ENCODE measurements at regions not wholly inside any gene's neighbourhood (a gene's known extent, or its start where the extent isn't known, plus 50 kb on each side); places are given as distances from the start of the nearest gene placed in this dataset.
"Not testable (repeated sequence)": the region's sequence is repeated elsewhere in the genome, so short reads cannot be mapped to it uniquely, and the experiment has no call there.

GRCh38 chr6:109255087-109255486 is 127.2 kb downstream of the CD164 start:
- no peak for DNase-seq (ENCODE audit: low spot score)

GRCh38 chr6:109253366-109253765 is 128.9 kb downstream of the CD164 start:
- DNase-seq (ENCODE audit: low spot score), result no peak

GRCh38 chr6:109252261-109253041 is 129.8 kb downstream of the CD164 start:
- DNase-seq (ENCODE audit: low spot score), result no peak

- peak; percentile 11 for DNase-seq (ENCODE audit: low spot score)
Observed at GRCh38 chr6:109251839-109252238, 130.4 kb downstream of the CD164 start.

- DNase-seq (ENCODE audit: low spot score), result not testable (repeated sequence)
Observed at GRCh38 chr6:109250544-109251156, 131.6 kb downstream of the CD164 start.

DNA sequence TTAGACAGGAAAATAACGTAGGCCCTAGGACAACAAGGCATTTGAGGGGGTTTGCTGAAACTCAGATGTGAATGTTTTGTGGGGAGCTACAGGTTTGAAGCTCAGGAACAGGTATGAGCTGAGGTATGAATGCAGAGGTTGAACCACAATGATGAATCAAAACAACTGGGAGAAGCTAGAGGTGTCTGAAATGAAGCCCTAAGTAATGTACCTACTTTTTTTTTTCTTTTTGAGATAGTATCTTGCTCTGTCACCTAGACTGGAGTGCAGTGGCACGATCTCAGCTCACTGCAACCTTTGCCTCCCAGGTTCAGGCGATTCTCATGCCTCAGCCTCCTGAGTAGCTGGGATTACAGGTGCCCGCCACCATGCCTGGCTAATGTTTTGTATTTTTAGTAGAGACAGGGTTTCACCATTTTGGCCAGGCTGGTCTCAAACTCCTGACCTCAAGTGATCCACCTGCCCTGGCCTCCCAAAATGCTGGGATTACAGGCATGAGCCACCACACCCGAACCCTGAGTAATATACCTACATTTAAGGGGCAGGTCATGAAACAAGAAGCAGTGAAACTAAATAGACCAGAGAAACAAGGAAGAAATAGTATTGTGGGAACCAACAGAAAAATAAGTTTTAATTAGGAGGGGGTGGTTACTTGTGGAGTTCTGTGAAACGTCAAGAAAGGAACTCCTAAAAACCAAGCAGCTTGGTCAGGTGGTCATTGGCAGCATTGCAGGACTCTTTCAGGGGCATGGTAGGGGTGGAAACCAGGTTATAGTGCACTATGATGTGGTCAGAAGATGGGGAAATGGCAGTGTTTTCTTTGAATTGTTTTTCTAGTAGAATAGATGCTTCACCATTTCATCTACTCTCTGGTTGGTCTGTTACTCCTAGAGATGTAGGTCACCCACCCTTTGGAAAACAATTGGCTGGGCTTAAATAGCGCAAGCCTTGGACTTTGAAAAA is 138.1 kb downstream of the CD164 start:
- DNase-seq (ENCODE audit: low spot score), result no peak

- DNase-seq (ENCODE audit: low spot score), result no peak
Observed at GRCh38 chr6:109242925-109243324, 139.3 kb downstream of the CD164 start.

DNA sequence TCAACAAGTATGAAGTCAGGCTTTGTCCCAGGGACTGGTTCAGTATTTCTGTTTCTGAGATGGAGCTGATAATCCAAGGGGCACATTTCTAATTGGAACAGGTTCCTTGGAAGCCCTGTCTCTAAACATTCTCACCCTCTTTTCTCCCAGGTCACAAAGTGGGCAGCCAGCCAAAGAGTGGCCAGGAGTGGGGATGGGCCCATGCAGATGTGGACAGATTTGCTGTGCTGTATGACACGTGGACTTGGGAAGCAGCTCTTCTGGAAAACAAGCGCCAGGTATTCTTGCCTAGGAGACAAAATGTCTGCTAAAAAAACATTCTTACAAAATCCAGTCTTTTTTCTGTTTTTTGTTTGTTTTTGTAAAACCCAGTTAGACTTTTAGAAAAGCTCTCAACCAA is 140.2 kb downstream of the CD164 start:
- DNase-seq (ENCODE audit: low spot score), result no peak

GRCh38 chr6:109241199-109241598 is 141.1 kb downstream of the CD164 start:
- DNase-seq (ENCODE audit: low spot score), result no peak

- no peak for DNase-seq (ENCODE audit: low spot score)
Observed at GRCh38 chr6:109240370-109241084, 141.7 kb downstream of the CD164 start.

GRCh38 chr6:109239651-109240321 is 142.5 kb downstream of the CD164 start:
- no peak for DNase-seq (ENCODE audit: low spot score)

DNA sequence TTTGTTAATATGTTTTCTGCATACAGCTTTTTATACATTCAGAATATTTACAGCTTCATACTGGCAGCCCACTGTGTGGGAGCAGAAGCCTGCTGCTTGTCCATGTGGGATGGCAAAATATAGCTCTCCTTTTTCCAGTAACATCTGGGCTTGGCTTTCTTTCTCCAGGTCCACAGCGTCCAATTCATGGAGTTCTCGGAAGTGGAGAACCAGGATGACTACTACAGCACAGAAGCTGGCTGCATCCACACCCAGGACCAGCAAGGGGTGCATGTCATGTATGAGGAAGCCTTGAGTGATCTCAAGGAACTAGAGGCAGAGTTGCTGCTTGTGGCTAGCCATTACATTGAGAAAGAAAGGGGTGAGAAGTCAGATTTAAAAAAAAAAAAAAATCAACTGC is 143.1 kb downstream of the CD164 start:
- no peak for DNase-seq (ENCODE audit: low spot score)

- no peak for DNase-seq (ENCODE audit: low spot score)
Observed at GRCh38 chr6:109238396-109238795, 143.1 kb downstream of the CEP57L1 start.

- no peak for DNase-seq (ENCODE audit: low spot score)
Observed at GRCh38 chr6:109237986-109238329, 142.7 kb downstream of the CEP57L1 start.

- peak; percentile 12 for DNase-seq (ENCODE audit: low spot score)
Observed at GRCh38 chr6:109237077-109237985, 142.0 kb downstream of the CEP57L1 start.

GRCh38 chr6:109236115-109237076 is 141.1 kb downstream of the CEP57L1 start:
- DNase-seq (ENCODE audit: low spot score), result peak; percentile 19

- no peak for DNase-seq (ENCODE audit: low spot score)
Observed at GRCh38 chr6:109235481-109236038, 140.3 kb downstream of the CEP57L1 start.

- DNase-seq (ENCODE audit: low spot score), result no peak
Observed at GRCh38 chr6:109230453-109230852, 135.1 kb downstream of the CEP57L1 start.

GRCh38 chr6:109229536-109229935 is 134.2 kb downstream of the CEP57L1 start:
- no peak for DNase-seq (ENCODE audit: low spot score)
